Muscle layer of colon (tissue), 2 donors: ENCODE measurements at regions not wholly inside any gene's neighbourhood (a gene's known extent, or its start where the extent isn't known, plus 50 kb on each side); places are given as distances from the start of the nearest gene placed in this dataset.
"Not testable (repeated sequence)": the region's sequence is repeated elsewhere in the genome, so short reads cannot be mapped to it uniquely, and the experiment has no call there.

Source experiments
- H3K27ac ChIP-seq: one replicate; pipeline ENCODE4 v1.7.0; 2013; ENCODE audit warnings: low read depth, mild to moderate bottlenecking, low read length, moderate library complexity
- H3K27me3 ChIP-seq, 2 donors: one replicate each; pipeline ENCODE4 v1.7.0; 2013; ENCODE audit warnings: low read length in 2 of 2, mild to moderate bottlenecking in 2 of 2; ENCODE audit not compliant: insufficient read depth in 2 of 2, control insufficient read depth in 1 of 2
- H3K36me3 ChIP-seq: one replicate; pipeline ENCODE4 v1.7.0; 2013; ENCODE audit warnings: mild to moderate bottlenecking, low read length; ENCODE audit not compliant: insufficient read depth
- H3K4me1 ChIP-seq: one replicate; pipeline ENCODE4 v1.7.0; 2013; ENCODE audit warnings: mild to moderate bottlenecking, low read length; ENCODE audit not compliant: insufficient read depth
- H3K4me3 ChIP-seq, 2 donors: one replicate each; pipeline ENCODE4 v1.7.0; 2013; ENCODE audit warnings: low read length in 2 of 2, low read depth in 1 of 2, mild to moderate bottlenecking in 1 of 2, moderate library complexity in 1 of 2
- H3K9ac ChIP-seq: one replicate; pipeline ENCODE4 v1.7.0; 2013; ENCODE audit warnings: low read length
- H3K9me3 ChIP-seq: one replicate; pipeline ENCODE4 v1.7.0; 2013; ENCODE audit warnings: mild to moderate bottlenecking, low read length
- donor health status: abdominal sarcoma.
- donor health status: Adenocarcinoma of cecum.

DNA sequence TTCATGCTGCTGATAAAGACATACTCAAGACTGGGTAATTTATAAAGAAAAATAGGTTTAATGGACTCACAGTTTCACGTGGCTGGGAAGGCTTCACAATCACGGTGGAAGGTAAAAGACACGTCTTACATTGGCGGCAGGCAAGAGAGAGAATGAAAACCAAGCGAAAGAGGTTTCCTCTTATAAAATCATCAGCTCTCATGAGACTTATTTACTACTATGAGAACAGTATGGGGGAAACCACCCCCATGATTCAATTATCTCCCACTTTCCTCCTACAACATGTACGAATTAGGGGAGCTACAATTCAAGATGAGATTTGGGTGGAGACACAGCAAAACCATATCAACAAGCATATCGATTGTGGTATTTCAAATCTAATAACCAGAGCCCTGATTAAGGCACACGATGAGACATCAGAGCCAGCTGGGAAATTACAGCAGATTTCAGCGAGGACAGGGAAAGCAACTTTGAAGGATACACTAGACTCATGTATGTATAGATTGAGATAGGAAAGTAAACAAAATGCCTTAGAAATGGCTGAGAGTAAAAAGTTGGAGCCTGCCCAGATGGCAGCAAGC lies 129.8 kb upstream of the GJE1 start:
- H3K27ac ChIP-seq = no peak overlapping the region
- no peak overlapping the region for H3K9ac ChIP-seq
- H3K36me3 ChIP-seq = no peaks in the 10 kb centered on the region
- H3K4me1 ChIP-seq = no peaks in the 10 kb centered on the region
- no peaks in the 10 kb centered on the region for H3K27me3 ChIP-seq
- no peaks in the 10 kb centered on the region for H3K9me3 ChIP-seq
- H3K4me3 ChIP-seq = no peak overlapping the region

DNA sequence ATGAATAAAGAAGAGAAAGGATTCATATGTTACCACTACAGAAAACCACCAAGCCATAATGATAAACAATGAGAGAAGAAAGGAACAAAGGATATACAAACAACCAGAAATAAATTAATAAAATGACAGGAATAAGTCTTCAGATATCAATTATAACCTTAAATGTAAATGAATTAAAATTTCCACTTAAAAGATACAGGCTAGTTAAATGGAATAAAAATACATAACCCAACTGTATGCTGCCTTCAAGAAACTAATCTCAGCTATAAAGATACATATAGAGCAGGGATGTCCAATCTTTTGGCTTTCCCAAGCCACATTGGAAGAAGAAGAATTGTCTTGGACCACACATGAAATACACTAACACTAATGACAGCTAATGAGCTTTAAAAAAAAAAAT lies 135.9 kb upstream of the GJE1 start:
- H3K27me3 ChIP-seq = no peaks in the 10 kb centered on the region
- H3K4me3 ChIP-seq = no peak overlapping the region
- no peak overlapping the region for H3K27ac ChIP-seq
- no peaks in the 10 kb centered on the region for H3K9me3 ChIP-seq
- H3K9ac ChIP-seq = no peak overlapping the region
- H3K36me3 ChIP-seq = no peaks in the 10 kb centered on the region
- H3K4me1 ChIP-seq = no peaks in the 10 kb centered on the region

DNA sequence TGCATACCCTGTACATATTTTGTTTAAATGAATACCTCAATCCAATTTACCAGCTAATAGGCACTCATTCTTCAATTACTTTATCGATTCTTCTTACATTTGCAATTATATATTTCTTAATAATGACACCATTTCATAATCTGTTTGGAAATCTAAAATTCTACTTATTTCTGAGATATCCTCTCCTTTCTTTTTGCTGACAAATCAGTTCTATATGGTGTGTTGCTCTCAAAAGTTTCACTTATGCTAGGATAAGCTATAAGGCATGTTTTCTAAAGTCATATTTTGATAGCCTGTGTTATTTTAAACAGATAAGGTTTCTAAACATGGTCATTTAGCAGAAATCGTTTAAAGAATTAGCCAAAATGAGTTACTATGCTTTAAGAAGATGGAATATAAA lies 140.6 kb upstream of the GJE1 start:
- Histone ChIP-seq H3K9ac (no peak overlapping the region), H3K27ac (no peak overlapping the region), H3K27me3 (no peaks in the 10 kb centered on the region), H3K36me3 (no peaks in the 10 kb centered on the region), H3K4me1 (no peaks in the 10 kb centered on the region), H3K4me3 (no peak overlapping the region), H3K9me3 (no peaks in the 10 kb centered on the region)

DNA sequence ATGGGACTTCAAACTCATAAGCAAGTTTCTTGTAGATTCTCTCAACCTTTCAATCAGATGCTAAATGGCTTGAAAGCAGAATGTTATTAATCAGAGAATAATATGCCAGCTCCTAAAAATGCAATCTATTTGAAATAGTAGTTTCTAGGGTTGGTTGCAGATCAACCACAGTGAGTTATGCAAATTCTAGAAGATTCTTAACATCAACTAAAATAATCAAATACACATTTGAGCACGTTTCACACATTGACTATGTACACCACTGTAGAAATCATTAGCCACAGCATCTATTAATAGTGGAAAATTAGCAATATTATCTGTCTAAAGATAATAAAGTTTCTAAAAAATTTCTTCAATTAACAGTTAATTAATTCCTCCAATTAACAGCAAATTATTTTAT lies 141.9 kb upstream of the GJE1 start:
- Histone ChIP-seq H3K9ac (no peak overlapping the region), H3K9me3 (no peaks in the 10 kb centered on the region), H3K27ac (no peak overlapping the region), H3K4me3 (no peak overlapping the region), H3K36me3 (no peaks in the 10 kb centered on the region), H3K4me1 (no peaks in the 10 kb centered on the region), H3K27me3 (no peaks in the 10 kb centered on the region)

DNA sequence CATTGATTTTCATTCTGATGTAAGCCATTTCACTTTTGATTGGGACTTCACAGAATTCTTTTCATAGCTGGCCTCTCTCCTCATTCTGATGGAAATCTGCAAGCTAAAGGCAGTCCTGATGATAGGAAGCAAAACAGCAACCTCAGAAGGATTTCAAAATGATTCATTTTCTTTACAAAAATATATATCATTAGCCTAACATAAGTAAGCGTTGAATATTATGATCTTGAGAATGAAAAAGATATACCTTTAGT lies 143.1 kb upstream of the GJE1 start:
- Histone ChIP-seq H3K4me3 (no peak overlapping the region), H3K9me3 (no peaks in the 10 kb centered on the region), H3K9ac (no peak overlapping the region), H3K36me3 (no peaks in the 10 kb centered on the region), H3K4me1 (no peaks in the 10 kb centered on the region), H3K27me3 (no peaks in the 10 kb centered on the region), H3K27ac (no peak overlapping the region)

DNA sequence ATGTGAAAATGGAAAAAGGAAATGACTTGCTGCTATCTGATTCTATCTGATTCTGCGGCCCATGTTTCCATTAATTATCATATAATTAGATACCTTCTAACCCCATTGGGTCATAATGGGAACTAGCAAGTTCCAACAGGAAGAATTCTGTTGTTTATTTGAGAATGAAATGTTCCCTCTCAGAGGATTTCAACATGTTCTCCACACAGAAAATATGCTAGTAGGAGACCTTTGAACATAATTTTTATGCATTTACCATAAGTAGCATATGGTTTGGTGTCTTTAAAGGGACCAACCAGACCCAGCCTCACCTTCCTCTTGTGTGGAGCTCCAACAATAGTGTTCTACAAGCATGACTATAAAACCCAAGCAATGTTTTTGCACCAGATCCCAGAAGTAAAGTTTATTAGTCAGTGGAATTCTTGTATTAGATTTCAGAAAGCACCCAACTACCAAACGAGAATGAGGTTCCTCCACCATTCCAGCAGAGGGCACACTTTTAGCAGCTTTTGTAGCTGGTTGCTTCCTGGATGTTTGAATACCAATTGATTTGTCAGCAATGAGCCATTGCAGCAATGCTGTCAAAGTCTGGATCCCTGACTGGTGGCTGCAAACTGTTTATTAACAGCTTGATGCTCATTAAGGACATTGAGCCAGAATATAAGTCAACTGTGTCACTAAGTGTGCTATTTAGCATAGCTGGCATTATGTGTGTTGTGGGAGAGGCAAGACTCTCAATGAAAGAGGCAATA lies 143.6 kb upstream of the GJE1 start:
- Histone ChIP-seq H3K4me1 (no peaks in the 10 kb centered on the region), H3K4me3 (no peak overlapping the region), H3K27me3 (no peaks in the 10 kb centered on the region), H3K9me3 (no peaks in the 10 kb centered on the region), H3K36me3 (no peaks in the 10 kb centered on the region), H3K9ac (no peak overlapping the region), H3K27ac (no peak overlapping the region)

DNA sequence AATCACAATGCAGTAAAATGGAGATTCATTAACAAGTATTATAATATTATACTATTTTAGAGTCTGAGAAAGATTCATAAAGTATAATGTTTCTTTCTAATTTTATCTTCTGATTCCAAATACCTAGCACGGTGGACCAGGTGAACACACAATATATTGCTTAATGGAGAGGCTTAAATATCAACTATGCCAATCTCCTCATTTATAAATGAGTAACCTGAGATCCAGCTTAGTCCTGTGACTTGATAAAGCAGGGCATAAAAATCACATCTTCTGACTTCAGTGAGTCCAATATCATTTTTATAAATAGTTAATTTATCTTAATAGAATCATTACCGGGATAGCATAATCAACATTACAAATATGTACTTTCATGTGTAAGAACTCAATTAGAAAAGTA lies 144.4 kb upstream of the GJE1 start:
- H3K4me1 ChIP-seq = no peaks in the 10 kb centered on the region
- no peak overlapping the region for H3K27ac ChIP-seq
- no peaks in the 10 kb centered on the region for H3K27me3 ChIP-seq
- no peaks in the 10 kb centered on the region for H3K9me3 ChIP-seq
- H3K4me3 ChIP-seq = no peak overlapping the region
- no peak overlapping the region for H3K9ac ChIP-seq
- no peaks in the 10 kb centered on the region for H3K36me3 ChIP-seq

DNA sequence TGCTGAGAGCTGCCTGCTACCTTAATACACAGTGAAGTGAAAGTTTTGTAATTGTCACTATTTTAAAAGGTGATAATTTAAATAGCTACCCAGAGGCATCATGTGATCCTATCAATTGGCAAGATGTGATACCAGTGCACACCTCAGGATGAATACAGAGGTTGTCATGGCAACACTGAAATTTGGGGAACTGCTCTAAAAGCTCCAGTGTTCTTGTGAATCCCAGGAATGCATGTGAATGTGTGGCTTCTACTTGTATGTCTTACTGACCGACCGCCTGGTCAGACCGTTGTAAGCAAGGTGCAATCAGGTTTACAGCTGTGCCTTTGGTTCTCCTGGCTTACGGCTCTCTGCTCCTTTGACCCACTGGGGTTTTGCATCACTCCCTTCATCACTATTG lies 146.3 kb upstream of the GJE1 start:
- Histone ChIP-seq H3K36me3 (no peaks in the 10 kb centered on the region), H3K9me3 (no peaks in the 10 kb centered on the region), H3K4me3 (no peak overlapping the region), H3K4me1 (no peaks in the 10 kb centered on the region), H3K27ac (no peak overlapping the region), H3K27me3 (no peaks in the 10 kb centered on the region), H3K9ac (no peak overlapping the region)

DNA sequence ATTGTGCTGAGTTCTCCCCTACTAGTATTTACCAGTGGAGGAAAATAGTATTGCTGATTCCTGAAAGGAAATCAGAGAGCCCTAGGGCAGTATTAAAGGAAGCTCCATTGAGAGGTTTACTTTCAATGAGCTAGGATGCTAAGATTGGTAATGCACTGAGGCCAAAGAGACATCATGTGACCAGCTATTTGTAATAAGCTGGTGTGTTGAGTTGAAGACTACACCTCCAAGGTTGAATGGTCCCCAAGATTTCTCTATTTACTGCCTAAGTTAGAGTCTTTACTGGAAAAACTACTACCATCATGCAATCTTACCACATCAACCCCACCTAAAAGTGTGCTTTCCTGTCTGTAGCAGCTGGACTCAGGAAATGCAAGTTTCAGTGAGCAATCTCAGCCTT lies 151.5 kb upstream of the GJE1 start:
- no peaks in the 10 kb centered on the region for H3K4me1 ChIP-seq
- H3K36me3 ChIP-seq = no peaks in the 10 kb centered on the region
- no peaks in the 10 kb centered on the region for H3K27me3 ChIP-seq
- H3K4me3 ChIP-seq = no peak overlapping the region
- no peaks in the 10 kb centered on the region for H3K9me3 ChIP-seq
- H3K27ac ChIP-seq = no peak overlapping the region
- no peak overlapping the region for H3K9ac ChIP-seq

DNA sequence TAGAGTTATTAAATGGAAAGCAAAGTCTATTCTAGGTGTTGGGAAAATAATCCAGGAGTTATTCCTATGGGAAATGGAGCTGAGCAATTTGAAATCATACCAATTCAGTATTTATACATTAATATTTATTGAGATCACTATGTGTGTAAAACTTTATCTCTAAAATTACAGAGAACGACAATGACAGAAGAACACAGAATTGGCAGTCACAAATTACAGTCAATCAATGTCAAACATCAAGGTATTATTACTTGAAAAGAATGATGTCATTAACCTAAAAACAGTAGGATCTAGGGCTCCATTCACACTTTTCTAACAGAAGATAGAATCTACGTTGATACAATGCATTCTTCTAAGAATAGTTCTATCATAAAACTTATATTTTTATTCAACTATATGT lies 154.9 kb upstream of the GJE1 start:
- Histone ChIP-seq H3K27me3 (no peaks in the 10 kb centered on the region), H3K4me3 (no peak overlapping the region), H3K9ac (no peak overlapping the region), H3K9me3 (no peaks in the 10 kb centered on the region), H3K27ac (no peak overlapping the region), H3K36me3 (no peaks in the 10 kb centered on the region), H3K4me1 (no peaks in the 10 kb centered on the region)

DNA sequence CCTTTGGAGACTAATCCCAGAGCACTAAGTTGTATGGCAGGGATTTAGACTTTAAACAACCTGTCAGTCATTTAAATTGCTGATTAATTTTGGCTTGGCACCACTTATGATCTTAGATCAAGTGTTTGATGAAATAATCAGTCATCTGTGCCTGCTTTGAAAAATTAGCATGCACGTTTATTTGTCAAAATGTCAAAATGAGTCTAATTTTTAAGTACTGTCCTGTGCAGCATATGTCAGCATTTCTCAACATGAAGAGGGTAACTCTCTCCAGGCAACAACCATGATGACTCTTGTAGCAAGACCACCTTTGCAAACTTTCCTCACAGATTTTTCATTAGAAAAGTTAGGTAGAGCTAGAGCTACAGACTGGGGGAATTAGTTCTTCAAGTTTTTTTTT lies 155.7 kb upstream of the GJE1 start:
- no peaks in the 10 kb centered on the region for H3K27me3 ChIP-seq
- no peak overlapping the region for H3K4me3 ChIP-seq
- H3K9me3 ChIP-seq = no peaks in the 10 kb centered on the region
- no peaks in the 10 kb centered on the region for H3K4me1 ChIP-seq
- no peak overlapping the region for H3K27ac ChIP-seq
- H3K36me3 ChIP-seq = no peaks in the 10 kb centered on the region
- no peak overlapping the region for H3K9ac ChIP-seq

DNA sequence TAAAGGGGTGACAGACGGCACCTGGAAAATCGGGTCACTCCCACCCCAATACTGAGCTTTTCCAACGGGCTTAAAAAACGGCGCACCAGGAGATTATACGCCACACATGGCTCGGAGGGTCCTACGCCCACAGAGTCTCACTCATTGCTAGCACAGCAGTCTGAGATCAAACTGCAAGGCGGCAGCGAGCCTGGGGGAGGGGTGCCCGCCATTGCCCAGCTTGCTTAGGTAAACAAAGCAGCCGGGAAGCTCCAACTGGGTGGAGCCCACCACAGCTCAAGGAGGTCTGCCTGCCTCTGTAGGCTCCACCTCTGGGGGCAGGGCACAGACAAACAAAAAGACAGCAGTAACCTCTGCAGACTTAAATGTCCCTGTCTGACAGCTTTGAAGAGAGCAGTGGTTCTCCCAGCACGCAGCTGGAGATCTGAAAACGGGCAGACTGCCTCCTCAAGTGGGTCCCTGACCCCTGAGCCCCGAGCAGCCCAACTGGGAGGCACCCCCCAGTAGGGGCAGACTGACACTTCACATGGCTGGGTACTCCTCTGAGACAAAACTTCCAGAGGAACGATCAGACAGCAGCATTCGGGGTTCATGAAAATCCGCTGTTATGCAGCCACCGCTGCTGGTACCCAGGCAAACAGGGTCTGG lies 162.8 kb upstream of the GJE1 start:
- H3K4me3 ChIP-seq, H3K27me3 ChIP-seq, H3K27ac ChIP-seq: not testable (repeated sequence)

More for the DNA sequence above, 162.8 kb upstream of the GJE1 start:
- H3K36me3 ChIP-seq, H3K4me1 ChIP-seq, H3K9ac ChIP-seq, H3K9me3 ChIP-seq: not testable (repeated sequence)
